Activated gamma-delta T cell treated with Interleukin-2 at 50 U/mL for 16 hours (primary cell): ENCODE measurements at regions not wholly inside any gene's neighbourhood (a gene's known extent, or its start where the extent isn't known, plus 50 kb on each side); places are given as distances from the start of the nearest gene placed in this dataset.
A peak's percentile ranks its signal among the peaks of the same experiment; 100 is the strongest.

Source experiments
- DNase-seq: peaks from one replicate; pipeline ENCODE4 v3.0.0-alpha.2; 2020

DNA sequence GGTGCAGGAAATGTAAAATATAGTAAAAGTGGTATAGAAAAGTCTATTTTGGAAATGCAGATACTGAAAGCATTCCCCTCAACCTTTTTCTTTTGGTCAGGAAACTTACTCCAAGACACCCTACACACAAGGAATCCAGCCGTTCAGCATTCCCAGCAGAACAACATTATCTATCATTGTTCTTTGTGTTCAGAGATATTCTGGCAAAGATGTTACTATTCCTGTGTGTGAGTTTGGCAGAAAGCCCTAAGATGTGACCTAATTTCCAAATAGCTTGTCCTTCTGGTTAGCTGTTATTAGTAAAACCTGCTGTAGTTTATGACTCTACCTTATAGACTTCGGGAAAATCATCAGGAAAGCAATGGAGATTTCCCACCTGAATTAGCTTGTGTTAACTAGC, 78.1 kb upstream of the PELI1 start:
- DNase-seq: no peak

DNA sequence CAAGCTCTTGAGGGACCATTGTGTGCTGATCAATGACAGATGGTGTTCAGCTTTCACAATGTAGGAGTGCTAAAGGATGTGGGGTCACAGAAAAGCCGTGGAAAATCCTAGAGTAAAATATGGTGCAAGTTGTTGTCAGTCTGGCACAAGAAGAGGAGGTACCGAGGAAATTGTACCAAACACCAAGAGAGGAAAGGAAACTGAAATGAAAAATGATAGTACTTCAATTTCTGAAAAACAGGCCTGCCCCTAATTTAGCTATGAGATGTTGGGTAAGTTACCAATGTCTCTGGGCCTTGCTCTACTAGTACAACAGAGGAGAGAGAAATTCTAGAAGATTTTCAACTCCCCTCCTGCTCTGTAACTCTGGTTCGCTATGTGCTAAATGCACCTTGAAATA, 78.8 kb upstream of the PELI1 start:
- no peak for DNase-seq

DNA sequence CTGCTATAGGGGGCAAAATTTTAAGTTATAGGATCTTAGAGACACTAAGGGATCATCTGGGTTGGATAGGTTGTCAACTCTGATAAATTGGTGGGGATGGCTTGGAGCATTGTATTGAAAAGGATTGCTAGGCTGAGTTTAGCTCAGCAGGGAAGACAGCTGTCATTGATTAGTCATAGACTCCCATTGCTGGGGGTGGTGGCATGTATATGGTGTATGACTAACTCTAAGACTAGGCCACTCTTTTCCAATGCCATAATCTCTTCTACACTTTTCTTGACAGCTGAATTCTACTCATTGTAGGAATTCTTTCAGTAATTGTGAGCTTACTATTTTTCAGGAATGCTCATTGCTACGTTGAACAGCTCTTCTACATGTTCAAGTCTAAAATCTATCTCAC, 81.3 kb upstream of the PELI1 start:
- DNase-seq: no peak

DNA sequence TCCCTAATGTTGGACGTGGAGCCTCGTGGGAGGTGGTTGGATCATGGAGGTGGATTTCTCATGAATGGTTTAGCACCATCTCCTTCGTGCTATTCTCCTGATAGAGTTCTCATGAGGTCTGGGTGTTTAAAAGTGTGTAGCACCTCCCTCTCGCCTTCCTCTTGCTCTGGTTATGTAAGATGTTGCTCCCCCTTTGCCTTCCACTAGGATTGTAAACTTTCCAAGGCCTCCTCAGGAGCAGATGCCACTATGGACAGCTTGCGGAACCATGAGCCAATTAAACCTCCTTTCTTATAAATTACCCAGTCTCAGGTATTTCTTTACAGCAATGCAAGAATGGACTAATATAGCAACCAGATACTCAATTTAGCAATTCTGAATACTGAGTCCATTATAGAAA, 82.4 kb upstream of the PELI1 start:
- no peak for DNase-seq

DNA sequence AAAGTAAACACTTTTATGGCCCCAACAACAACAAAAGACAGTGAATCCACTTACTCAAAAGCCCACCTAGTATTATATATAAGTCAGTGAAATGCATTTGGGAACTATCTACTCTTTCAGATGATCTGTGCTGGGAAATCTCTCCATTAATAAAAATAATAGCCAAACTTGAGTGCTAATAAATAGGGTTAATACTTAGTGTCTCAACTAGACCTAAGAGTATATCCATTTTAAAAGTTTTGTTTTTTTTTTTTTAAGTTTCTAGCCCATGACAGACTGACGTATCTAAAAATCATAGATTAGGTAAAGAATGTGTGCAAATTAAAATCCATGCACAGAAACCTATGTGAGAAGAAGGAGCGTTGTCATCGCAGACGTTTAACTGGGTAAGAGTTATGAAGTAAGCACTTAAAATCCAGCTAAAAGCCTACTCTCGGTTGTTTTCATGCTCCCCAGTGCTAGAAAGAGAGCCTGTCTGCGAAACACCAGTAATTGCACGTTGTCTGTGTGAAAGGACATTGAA, 83.4 kb upstream of the PELI1 start:
- no peak for DNase-seq

DNA sequence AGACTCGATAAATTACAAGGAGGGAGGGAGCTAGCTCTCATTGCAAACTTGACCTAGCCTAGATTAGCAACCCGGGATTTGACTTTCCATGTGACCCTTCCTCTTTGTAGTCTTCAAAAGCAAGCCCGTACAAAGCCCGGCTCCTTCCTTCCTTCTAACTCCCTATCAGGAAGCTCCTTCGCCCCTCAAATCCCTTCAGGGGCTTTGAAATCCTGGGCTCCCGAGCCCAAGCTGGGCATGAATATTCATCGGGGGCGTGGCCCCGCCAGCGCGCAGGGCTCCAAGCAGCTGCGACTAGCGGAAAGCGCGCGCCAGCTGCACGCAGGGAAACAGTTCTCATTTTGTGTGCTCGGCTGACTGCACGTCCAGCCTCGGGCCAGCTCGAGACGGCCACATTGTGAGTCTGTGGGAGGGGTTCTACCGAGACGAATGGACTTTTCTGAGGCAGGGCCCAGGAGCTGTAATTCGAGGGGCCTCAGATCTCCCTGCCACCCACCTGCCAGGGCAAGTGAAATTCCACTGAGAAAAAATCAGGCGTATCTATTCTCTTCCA, 84.0 kb upstream of the PELI1 start:
- peak; percentile 31 for DNase-seq

DNA sequence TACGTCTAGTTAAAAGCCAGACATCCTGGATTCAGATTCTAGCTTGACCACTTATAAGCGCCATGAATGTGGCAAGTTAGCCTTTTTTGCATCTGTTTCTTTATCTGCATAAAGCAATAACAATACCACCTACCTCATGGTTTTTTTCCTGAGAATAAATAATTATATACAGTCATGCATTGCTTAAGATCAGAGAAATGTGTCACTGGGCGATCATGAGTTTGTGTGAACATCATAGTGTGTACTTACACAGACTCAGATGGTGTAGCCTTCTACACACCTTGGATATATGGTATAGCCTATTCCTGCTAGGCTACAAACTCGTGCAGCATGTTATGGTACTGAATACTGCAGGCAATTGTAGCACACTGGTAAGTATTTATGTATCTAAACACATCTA, 84.7 kb upstream of the PELI1 start:
- DNase-seq: no peak

DNA sequence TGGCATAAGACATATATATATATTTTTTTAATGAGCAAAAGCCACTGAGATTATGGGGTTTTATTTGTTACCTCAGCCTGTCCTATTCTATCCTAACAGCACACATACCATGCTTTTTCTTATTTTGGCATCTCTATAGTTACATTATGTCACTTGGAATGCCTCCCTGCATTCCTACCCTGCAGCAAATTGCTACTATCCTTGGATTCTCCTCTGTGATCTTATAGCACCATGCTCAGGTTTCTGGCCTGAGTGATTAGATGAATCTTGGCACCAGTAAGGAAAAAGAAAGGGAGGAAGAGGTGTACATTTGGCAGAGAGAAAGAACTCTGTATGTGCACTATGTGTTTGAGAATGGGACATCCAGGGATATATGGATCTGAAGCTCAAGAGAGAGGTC, 86.3 kb upstream of the PELI1 start:
- no peak for DNase-seq

DNA sequence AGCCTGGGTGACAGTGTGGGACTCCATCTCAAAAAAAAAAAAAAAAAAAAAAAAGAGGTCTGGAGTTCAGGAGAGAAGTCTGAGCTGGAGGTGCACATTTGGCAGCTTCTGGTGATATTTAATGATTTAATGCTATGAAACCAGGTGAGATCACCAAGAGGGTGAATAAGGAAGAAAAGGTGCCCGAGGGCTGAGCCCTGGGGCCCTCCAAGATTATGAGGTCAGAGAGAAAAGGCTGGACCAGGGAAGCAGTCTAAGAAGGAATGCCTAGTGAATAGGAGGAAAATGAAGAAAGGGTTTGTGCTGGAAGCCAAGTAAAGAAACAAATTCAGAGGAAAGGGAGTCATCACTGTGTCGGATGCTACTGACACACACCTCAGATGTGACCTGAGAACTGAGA, 88.0 kb upstream of the PELI1 start:
- no peak for DNase-seq

DNA sequence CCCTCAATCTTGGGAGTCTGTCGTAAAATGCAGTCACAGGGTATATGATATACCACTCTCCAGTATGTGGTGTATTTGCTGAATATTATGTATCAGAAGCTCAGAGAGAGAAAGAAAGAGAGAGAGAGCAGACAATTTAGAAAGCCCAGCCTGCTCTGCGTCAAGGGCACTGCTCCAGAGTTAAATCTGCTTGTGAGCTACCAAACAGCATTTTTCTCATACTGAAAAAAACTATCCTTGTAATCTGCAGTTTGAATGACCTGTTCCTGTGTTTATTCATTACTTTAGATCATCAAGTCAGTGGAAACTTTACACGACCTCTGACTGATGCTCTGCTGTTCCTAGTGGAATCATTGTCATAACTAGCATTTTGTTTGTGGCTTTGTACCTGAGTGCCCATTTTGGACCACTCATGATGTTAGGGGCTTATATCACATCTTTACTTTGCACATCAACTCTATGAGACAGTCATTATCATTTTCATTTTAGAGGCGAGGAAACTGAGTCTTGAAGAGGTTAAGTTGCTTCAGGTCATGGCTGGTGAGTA, 89.2 kb upstream of the PELI1 start:
- no peak for DNase-seq

DNA sequence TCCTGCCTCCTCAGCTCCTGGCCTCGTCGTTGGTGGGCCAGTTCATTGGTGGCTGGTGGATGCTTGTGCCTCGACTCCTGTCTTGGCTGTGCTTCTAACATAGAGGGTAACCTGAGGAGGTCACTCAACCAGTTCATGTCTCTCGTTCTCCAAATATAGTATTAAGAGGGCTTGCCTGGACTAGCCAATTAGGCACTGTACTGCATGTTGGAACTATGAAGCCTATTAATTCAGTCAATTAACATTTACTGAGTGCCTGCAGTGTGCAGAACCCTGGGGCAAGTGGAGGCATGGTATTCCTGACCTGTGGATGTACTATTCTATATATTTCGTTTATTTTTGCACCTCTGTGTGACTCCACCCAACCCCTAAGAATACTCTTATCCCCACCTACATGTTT, 89.9 kb upstream of the PELI1 start:
- no peak for DNase-seq

DNA sequence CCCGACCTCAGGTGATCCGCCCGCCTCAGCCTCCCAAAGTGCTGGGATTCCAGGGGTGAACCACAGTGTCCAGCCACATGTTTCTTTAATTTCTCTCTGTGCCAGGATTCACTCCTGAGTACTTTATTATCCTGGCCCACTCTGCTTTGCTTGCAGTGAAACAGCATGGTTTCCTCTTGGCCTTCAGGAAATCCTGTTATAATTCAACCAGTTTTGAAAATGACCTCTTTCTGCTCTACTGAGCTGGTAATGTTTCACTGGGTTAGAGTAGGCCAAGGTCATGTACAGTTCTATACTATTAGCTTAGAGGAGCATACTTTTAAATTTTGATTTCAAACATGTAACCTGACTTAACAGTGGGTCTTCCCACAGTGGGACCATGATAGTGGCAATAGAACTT, 90.6 kb upstream of the PELI1 start:
- no peak for DNase-seq

DNA sequence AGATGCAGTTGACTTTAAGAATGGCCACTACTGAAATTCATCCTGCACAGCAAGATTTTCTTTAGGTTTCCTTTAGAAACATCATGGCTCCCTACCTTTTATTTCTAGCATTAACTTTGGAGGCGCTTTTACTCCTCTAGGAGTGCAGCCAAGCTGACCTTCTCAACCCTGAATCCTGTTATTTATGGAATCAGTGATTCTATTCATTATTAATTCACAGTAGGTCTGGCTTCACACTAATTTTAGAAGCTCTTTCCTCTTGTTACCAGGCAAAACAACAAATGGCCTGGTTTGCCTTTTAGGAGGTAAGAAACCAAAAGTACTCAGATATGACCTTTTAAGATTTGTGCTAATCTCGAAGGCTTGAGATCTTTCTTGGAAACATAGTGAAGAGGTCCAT, 93.0 kb upstream of the PELI1 start:
- DNase-seq: no peak

DNA sequence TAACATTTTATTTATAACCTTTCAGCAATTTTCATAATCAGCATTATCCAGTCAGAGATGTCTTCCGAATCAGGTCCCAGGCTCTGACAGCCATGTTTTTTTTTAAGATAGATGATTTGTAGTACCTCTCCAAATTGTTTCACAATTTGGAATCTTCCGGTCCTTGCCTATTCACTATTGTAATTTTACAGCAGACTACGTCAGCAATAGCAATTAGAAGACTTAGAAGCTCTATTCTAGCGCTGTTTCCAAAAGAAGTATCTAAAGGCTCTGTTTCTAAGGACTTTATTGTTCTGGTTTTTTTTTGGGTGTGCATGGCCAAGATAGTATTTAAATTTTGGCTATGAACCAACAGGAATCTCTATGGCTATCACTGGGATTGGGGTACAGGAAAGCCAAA, 94.6 kb upstream of the PELI1 start:
- DNase-seq: no peak

DNA sequence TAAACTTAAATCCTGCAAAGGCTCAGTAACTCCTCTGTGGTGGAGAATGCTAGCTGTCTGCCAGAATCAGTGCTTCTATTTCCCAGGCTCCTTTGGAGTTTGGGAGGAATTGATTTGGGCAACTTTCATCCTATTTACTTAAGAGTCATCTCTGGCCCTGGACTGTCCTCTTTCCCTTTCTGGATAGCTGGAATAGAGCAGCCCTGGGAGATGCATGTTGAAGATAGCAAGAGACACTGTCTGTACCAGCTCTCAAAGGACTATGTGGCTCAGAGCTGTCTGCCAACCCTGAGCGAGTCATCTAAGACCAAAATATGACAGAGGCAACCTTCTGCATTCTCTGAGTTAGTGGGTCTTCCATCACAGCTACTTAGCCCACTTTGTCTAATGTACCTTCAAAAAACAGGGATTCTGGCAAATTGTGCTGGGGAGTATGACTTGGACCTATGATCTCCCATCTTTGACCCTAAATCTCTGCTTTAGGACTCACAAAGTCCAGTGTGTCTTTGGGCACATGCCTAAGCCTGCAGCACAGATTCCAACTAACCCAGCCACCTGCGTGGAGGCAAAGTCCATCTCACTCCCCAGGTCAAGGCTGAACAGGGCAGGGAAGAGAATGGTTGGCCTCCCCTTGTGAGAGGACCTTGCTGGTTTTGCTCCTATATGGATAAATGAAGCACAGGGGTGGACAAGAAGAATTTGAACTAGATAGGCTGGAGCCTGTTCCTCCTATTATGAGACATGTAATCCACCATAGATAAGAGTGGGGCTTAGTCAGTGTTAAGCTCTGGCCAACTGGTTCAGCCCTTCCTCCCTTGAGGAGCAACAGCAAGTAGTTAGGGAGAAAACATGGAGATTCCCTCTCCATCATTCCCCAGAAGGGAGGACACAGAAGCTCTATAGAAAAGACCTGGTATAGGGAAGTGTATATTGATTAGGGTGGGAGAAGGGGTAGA, 99.1 kb upstream of the PELI1 start:
- DNase-seq: no peak

DNA sequence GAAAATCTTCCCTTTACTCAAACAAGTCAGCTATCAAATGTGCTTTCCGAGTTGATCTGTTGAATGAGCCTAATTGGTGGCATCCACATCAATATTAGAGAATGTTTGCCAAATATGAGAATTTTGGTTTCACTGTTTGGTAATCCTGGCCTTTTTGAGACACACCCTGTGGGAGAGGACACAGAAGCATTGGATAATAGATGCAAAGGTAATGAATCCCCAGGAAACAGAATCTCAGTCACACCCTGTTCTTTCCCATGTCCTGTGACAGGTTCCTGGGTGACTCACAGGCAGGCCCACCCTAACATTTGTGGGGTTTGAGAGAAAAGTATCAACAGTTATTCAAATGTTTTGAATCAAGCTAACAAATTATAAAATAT, 99.8 kb upstream of the PELI1 start:
- no peak for DNase-seq

DNA sequence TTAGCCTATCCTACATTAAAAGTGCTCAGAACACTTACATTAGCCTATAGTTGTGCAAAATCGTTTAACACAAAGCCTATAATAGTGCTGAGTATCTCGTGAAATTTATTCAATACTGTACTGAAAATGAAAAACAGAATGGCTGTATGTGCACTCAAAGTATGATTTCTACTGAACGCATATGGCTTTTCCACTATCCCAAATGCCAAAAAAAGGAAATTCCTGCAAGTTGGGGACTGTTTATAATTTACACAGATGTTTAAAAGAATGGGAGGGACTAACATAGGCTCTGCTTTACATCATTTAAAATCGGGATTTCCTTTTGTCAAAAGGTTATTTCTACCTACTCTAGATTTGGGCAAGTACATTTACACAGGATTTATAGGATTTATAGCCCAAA, 101.4 kb upstream of the PELI1 start:
- DNase-seq: no peak

DNA sequence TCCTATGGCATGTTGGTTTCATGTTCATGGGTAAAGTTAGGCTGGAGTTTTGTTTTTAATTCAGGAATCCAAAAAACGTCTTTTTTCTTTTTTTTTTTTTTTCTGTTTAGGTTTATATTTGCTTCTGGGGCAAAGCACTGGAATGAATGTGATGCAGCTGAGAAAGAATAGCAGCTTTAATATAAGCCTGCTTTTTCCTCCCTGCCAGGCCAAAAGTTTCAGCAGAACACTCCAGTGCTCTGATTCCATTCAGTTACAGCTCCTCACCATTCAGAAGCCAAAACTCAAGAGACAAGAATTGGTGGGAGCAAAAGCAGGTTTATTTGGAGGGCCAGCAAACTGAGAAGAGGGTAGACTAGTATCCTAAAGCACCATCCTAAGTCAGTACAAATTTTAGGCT, 102.7 kb upstream of the PELI1 start:
- DNase-seq: no peak

DNA sequence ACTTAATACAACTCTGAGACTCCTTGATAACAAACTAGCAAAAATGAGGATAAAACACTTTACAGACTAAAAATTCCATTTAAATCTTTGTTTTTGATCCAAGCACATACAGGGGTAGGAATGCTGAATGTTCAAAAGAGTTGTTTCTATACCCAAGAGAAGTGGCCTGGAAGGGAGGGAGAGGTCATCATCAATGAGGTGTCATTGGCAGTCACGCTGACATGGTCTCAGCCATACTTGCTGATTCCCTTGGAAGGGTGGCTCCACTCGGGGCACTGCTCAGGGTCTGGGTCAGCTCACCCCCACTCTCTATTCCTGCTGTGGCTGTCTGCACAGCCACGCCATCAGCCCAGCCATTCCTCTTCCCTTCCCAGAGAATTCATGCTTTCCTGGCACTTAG, 105.2 kb upstream of the PELI1 start:
- DNase-seq: no peak

DNA sequence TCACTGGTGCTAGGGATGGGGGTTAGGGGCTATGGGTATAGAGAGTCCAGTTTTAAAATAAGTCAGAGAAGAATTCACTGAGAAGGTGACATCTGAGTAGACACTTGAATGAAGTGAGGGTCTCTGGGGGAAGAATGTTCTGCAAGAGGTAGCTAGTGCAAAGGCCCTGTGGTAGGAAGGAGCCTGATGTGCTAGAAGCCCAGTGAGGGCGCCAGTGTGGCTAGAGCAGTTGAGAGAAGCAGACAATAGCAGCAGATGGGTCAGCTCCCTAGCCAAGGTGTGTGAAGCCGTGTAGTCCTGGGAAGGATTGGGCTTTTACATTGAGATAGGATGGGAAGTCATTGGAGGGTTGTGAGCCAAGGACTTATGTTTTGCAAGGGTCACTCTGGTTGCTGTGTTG, 105.8 kb upstream of the PELI1 start:
- DNase-seq: no peak

DNA sequence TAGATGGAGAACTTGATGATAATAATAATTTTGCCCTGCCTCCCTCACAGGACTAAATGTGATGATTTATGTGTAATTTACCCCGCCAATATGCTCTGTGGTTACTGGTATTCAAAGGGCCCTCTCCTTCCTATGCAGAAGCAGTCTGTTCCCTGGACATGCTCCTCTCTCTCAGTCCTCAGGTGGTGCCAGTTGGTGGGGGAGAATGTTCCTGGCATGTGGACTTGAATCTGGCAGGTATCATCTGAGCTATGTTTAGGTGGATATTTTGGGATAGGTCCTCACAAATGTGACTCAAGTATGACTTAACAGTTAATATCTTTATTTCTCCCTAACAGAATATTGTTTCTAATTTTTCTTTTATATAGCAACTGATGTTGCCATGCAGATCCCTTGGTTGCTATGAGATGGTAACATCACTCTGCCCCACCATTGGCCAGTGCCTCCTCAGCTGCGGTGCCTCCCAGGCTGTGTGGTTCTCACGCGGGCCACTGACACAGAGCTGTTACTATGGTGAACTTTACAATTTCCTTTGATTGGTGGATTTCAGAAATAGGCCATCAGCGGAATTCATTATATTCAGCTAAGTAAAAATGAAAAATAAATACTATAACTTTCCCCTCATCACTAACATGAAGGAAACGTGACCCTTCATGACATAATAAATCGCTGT, 106.7 kb upstream of the PELI1 start:
- DNase-seq: no peak

DNA sequence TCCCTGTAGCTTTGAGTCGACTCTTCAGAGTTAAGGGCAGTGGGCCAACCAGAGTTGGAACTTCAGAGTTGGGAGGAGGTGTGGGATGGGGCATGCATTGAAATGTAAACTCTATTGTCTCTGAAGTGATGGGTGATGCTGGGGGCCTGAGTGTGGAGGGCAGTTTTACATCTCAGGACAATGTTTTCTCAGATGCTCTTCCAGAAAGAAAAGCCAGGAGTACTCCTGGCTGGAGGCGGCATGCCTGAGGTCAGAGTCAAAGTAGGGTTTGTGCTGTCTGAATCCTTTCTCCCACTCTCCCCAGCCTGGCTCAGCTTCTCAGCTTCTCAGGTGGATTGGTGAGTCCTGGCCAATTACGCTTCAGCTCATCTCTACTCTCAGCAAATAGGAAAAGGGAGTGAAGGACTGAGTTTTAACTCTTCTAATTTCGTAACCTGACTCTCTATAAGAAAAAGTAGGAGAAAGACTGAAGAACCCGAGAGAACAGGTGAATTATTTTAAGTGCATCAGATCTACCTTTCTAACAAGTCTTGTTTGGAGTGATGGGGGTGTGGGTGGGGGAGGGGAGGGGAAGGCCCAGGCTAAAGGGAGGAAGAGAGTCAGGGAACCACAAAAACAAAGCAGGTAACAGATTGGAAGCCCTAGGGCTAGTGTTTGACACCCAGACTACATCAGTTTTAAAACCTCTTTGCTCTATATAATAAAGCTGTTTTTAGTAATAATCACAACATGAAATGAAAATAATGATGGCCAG, 107.5 kb upstream of the PELI1 start:
- DNase-seq: no peak
